CD4-positive, alpha-beta T cell (primary cell): ENCODE measurements at regions not wholly inside any gene's neighbourhood (a gene's known extent, or its start where the extent isn't known, plus 50 kb on each side); places are given as distances from the start of the nearest gene placed in this dataset.

Experiments
- ATAC-seq: fragments of 200-7000 bp; cut with Tn5 transposase; one replicate; pipeline ENCODE4 v1.10.0; 2022; ENCODE audit warnings: mild to moderate bottlenecking; ENCODE audit not compliant: poor library complexity
- CTCF ChIA-PET: fragments of 350-600 bp; sonication (Branson Sonifier 250); formaldehyde crosslinking; loops from one replicate; lab custom pipeline; 2021; ENCODE audit warnings: antibody characterized with exemption, inconsistent platforms; lab: Charles Lee
- POLR2A ChIA-PET: fragments of 350-600 bp; sonication (Branson Sonifier 250); formaldehyde crosslinking; loops from one replicate; lab custom pipeline; 2021; ENCODE audit warnings: antibody characterized with exemption, inconsistent platforms; lab: Charles Lee
- DNase-seq, 14 experiments: peaks; one replicate each; pipeline ENCODE4 v3.0.0-alpha.2; 2013 to 2020; ENCODE audit warnings: mixed read lengths in 2 of 14
- H3K27ac ChIP-seq, 2 donors: one replicate each; pipeline versions ENCODE4 v1.5.1 to v1.7.0; 2013; ENCODE audit warnings: low read length in 2 of 2, low read depth in 1 of 2, mild to moderate bottlenecking in 1 of 2
- H3K27me3 ChIP-seq, 2 experiments: 1 replicate in 1 of 2; 2 replicates in 1 of 2; pipeline versions ENCODE4 v1.6.1 to v1.7.0; 2013; ENCODE audit warnings: low read length in 2 of 2, control low read depth in 1 of 2, mild to moderate bottlenecking in 1 of 2, moderate library complexity in 1 of 2; ENCODE audit not compliant: insufficient read depth in 2 of 2, control insufficient read depth in 1 of 2
- H3K36me3 ChIP-seq: one replicate; pipeline ENCODE4 v1.6.1; 2013; ENCODE audit warnings: low read length, control low read depth; ENCODE audit not compliant: insufficient read depth
- H3K4me1 ChIP-seq: one replicate; pipeline ENCODE4 v1.6.1; 2013; ENCODE audit warnings: low read length, control low read depth; ENCODE audit not compliant: insufficient read depth
- H3K4me3 ChIP-seq: one replicate; pipeline ENCODE4 v1.5.1; 2013; ENCODE audit warnings: mild to moderate bottlenecking, low read length, moderate library complexity
- H3K9me3 ChIP-seq, 2 experiments: 1 replicate in 1 of 2; 2 replicates in 1 of 2; pipeline versions ENCODE4 v1.6.1 to v1.7.0; 2013; ENCODE audit warnings: low read length in 2 of 2, mild to moderate bottlenecking in 2 of 2, control low read depth in 1 of 2, moderate library complexity in 1 of 2; ENCODE audit not compliant: control insufficient read depth in 1 of 2, insufficient read depth in 1 of 2
- H3K27ac Mint-ChIP-seq: one replicate; pipeline ENCODE4 v1.8.0; 2020; ENCODE audit warnings: mixed read lengths
- H3K27me3 Mint-ChIP-seq: one replicate; pipeline ENCODE4 v1.8.0; 2021; ENCODE audit warnings: mixed read lengths
- H3K36me3 Mint-ChIP-seq: one replicate; pipeline ENCODE4 v1.8.0; 2021; ENCODE audit warnings: low read depth, mixed read lengths
- H3K4me1 Mint-ChIP-seq: one replicate; pipeline ENCODE4 v1.8.0; 2021; ENCODE audit warnings: low read depth, mixed read lengths
- H3K4me3 Mint-ChIP-seq: one replicate; pipeline ENCODE4 v1.8.0; 2020; ENCODE audit warnings: mild to moderate bottlenecking, mixed read lengths
- H3K9me3 Mint-ChIP-seq: one replicate; pipeline ENCODE4 v1.8.0; 2020; ENCODE audit warnings: mixed read lengths
- CTCF ChIP-seq: fragments of 200-600 bp; IDR thresholded peaks from one replicate; pipeline ENCODE4 v1.8.0; 2022; ENCODE audit warnings: antibody characterized with exemption, mild to moderate bottlenecking
- intact Hi-C, 2 experiments: fragments of 100-400 bp; cut with DNase I in 1 of 2; cut with micrococcal nuclease in 1 of 2; formaldehyde crosslinking; loops; one replicate each; pipeline versions ENCODE4 v1.15.1 to v1.9.0; 2023 to 2025; cut with DNase I, micrococcal nuclease

GRCh38 chr9:23412458-23412857 is 413.6 kb downstream of the ELAVL2 start:
- TF ChIP-seq CTCF = no peak
- CTCF ChIA-PET = no interaction called here
- no peaks in the 10 kb centered on the region for H3K36me3 Mint-ChIP-seq
- peaks cover 13% of the 10 kb centered on the region for H3K9me3 Mint-ChIP-seq
- no peak overlapping the region for H3K4me3 Mint-ChIP-seq
- no peaks in the 10 kb centered on the region for H3K36me3 ChIP-seq
- H3K4me1 Mint-ChIP-seq = no peaks in the 10 kb centered on the region
- POLR2A ChIA-PET = no interaction called here
- DNase-seq (no peak), ATAC-seq (no peak)
- intact Hi-C loops = no loop called here
- H3K27me3 ChIP-seq = no peaks in the 10 kb centered on the region
- no peaks in the 10 kb centered on the region for H3K27me3 Mint-ChIP-seq
- no peak overlapping the region for H3K27ac ChIP-seq
- H3K27ac Mint-ChIP-seq = no peak overlapping the region
- H3K4me3 ChIP-seq = no peak overlapping the region
- no peaks in the 10 kb centered on the region for H3K4me1 ChIP-seq
- no peaks in the 10 kb centered on the region for H3K9me3 ChIP-seq

- peaks cover 11% of the 10 kb centered on the region for H3K9me3 Mint-ChIP-seq
- no peaks in the 10 kb centered on the region for H3K36me3 Mint-ChIP-seq
- Histone ChIP-seq H3K9me3 (no peaks in the 10 kb centered on the region), H3K27me3 (no peaks in the 10 kb centered on the region), H3K4me1 (no peaks in the 10 kb centered on the region), H3K4me3 (no peak overlapping the region), H3K36me3 (no peaks in the 10 kb centered on the region), H3K27ac (no peak overlapping the region)
- no peaks in the 10 kb centered on the region for H3K27me3 Mint-ChIP-seq
- TF ChIP-seq CTCF = no peak
- POLR2A ChIA-PET = no interaction called here
- intact Hi-C loops = no loop called here
- no peak overlapping the region for H3K27ac Mint-ChIP-seq
- no peaks in the 10 kb centered on the region for H3K4me1 Mint-ChIP-seq
- no peak overlapping the region for H3K4me3 Mint-ChIP-seq
- ATAC-seq (no peak), DNase-seq (no peak)
- CTCF ChIA-PET = no interaction called here
Observed at GRCh38 chr9:23413541-23413940, 412.5 kb downstream of the ELAVL2 start.

- Mint-ChIP-seq H3K4me1 (no peaks in the 10 kb centered on the region), H3K4me3 (no peak overlapping the region), H3K27ac (no peak overlapping the region), H3K9me3 (peaks cover 11% of the 10 kb centered on the region), H3K27me3 (no peaks in the 10 kb centered on the region), H3K36me3 (no peaks in the 10 kb centered on the region)
- no peaks in the 10 kb centered on the region for H3K27me3 ChIP-seq
- DNase-seq (no peak), ATAC-seq (no peak)
- no peaks in the 10 kb centered on the region for H3K36me3 ChIP-seq
- no peak for TF ChIP-seq CTCF
- no peak overlapping the region for H3K4me3 ChIP-seq
- ChIA-PET CTCF (no interaction called here), POLR2A (no interaction called here)
- no peak overlapping the region for H3K27ac ChIP-seq
- H3K9me3 ChIP-seq = peaks cover 0 to 6% of the 10 kb centered on the region in 2 experiments
- H3K4me1 ChIP-seq = no peaks in the 10 kb centered on the region
- intact Hi-C loops = loop anchor here in 1 of 2 experiments (10.0 kb wide), 1 partner anchor 51 kb away; no protein-coding TSS in a partner anchor
Observed at GRCh38 chr9:23423999-23424398, 402.0 kb downstream of the ELAVL2 start.
